GM10248 (cell line): ENCODE measurements at regions not wholly inside any gene's neighbourhood (a gene's known extent, or its start where the extent isn't known, plus 50 kb on each side); places are given as distances from the start of the nearest gene placed in this dataset.

Experiments used
- CTCF ChIA-PET: fragments of 300-600 bp; sonication (Branson Sonifier 250); formaldehyde crosslinking; extraction: SDS; loops from one replicate; lab custom pipeline; 2021; ENCODE audit warnings: antibody characterized with exemption; lab: Yijun Ruan, JAX
- POLR2A ChIA-PET: fragments of 350-650 bp; sonication (Branson Sonifier 250); formaldehyde crosslinking; extraction: SDS; loops from one replicate; lab custom pipeline; 2020; ENCODE audit warnings: antibody characterized with exemption; lab: Yijun Ruan, JAX
- DNase-seq: peaks from one replicate; pipeline ENCODE4 v3.0.0; 2012; ENCODE audit errors: extremely low spot score
- TF ChIP-seq, protein P1 (sequence below): IDR thresholded peaks from 2 replicates; pipeline ENCODE4 v1.5.1; 2012; ENCODE audit warnings: mild to moderate bottlenecking, low read depth; ENCODE audit errors: extremely low read depth, missing control alignments, control extremely low read depth

- no peak for DNase-seq
- ChIA-PET POLR2A (no interaction called here), CTCF (no interaction called here)
- TF ChIP-seq, protein P1, sequence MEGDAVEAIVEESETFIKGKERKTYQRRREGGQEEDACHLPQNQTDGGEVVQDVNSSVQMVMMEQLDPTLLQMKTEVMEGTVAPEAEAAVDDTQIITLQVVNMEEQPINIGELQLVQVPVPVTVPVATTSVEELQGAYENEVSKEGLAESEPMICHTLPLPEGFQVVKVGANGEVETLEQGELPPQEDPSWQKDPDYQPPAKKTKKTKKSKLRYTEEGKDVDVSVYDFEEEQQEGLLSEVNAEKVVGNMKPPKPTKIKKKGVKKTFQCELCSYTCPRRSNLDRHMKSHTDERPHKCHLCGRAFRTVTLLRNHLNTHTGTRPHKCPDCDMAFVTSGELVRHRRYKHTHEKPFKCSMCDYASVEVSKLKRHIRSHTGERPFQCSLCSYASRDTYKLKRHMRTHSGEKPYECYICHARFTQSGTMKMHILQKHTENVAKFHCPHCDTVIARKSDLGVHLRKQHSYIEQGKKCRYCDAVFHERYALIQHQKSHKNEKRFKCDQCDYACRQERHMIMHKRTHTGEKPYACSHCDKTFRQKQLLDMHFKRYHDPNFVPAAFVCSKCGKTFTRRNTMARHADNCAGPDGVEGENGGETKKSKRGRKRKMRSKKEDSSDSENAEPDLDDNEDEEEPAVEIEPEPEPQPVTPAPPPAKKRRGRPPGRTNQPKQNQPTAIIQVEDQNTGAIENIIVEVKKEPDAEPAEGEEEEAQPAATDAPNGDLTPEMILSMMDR = no peak
These were observed 612.0 kb downstream of the IRS1 start for GRCh38 chr2:226187616-226188015.

- POLR2A ChIA-PET = no interaction called here
- no peak for DNase-seq
- CTCF ChIA-PET = no interaction called here
- TF ChIP-seq, protein P1 = no peak
These were observed 612.5 kb downstream of the IRS1 start for GRCh38 chr2:226187156-226187555.

- TF ChIP-seq, protein P1 = no peak
- ChIA-PET CTCF (interaction anchor here (0.9 to 1.2 kb wide), 2 partner anchors 10 to 13 kb away, joined by 3 to 4 read pairs; no protein-coding TSS in a partner anchor), POLR2A (no interaction called here)
- no peak for DNase-seq
These were observed 613.9 kb downstream of the IRS1 start for GRCh38 chr2:226185616-226186211.

DNA sequence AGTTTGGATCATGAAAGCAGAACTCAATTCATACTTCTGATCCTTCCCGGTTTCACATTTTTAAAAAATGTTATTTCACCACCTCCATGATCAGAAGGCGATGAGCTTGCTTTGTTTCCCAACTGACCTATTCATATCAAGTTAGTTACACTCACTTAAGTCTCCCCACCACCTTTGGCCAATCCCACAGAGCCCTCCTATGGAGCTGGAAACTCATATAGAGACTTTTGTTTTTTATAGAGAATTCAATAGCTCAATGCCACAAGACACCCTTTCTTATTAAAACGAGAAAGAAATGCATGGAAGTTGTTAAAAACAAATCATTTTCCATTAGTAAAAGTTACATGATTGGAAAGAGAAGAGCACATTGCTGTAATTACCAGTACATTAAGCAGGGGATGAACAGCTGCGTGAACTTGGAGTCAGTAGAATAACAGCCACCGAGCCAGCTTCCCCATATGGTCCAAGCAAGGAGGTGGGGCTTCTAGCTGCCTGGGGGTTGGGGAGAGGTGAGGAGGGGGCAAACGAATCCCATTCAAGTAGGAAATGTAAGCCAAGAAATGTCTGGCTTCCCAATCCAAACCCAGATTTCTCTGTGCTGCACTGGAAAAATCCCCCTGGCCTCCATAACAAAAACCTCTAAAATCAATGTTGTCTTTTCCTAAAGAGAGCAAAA is 614.5 kb downstream of the IRS1 start:
- TF ChIP-seq, protein P1 = no peak
- POLR2A ChIA-PET = no interaction called here
- CTCF ChIA-PET = interaction anchor here (0.9 kb wide), 1 partner anchor 12 kb away, joined by 4 read pairs; no protein-coding TSS in a partner anchor
- DNase-seq = no peak

DNA sequence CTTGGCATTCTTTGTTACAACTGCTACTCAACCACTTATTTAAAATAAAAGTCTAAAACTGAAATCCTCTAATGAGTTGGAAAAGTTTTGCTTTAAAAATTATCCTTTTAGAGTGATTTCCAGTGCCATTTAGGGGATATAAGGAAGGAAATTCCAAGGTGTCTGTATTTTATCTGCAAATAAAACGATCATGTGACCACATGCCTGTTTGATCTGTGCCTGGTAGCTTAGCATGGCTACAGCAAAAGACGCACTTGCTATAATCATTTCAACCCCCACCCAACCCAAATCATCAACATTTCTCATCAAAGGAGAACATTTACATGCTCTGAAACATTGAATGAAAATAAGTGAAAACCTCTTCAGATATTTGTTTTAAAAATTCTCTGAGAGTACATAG is 615.1 kb downstream of the IRS1 start:
- DNase-seq = no peak
- ChIA-PET POLR2A (no interaction called here), CTCF (interaction anchor here (1.6 kb wide), 1 partner anchor 16 kb away, joined by 6 read pairs; no protein-coding TSS in a partner anchor)
- TF ChIP-seq, protein P1 = no peak

- TF ChIP-seq, protein P1 = no peak
- POLR2A ChIA-PET = no interaction called here
- no peak for DNase-seq
- CTCF ChIA-PET = interaction anchor here (1.0 to 1.6 kb wide), 4 partner anchors 8 to 21 kb away, joined by 3 to 6 read pairs (median 3); no protein-coding TSS in a partner anchor
These were observed 616.1 kb downstream of the IRS1 start for GRCh38 chr2:226183550-226183949.
